Testis (tissue), 2 donors: ENCODE measurements at regions not wholly inside any gene's neighbourhood (a gene's known extent, or its start where the extent isn't known, plus 50 kb on each side); places are given as distances from the start of the nearest gene placed in this dataset.

ENCODE experiments used
- CTCF ChIP-seq, 3 experiments: fragments of 450-650 bp in 2 of 3; fragments of 200-600 bp in 1 of 3; sonication (generic) in 1 of 3; IDR thresholded peaks; one replicate each; pipeline ENCODE4 v1.5.1; 2016 to 2019; ENCODE audit warnings: antibody characterized with exemption in 3 of 3, mild to moderate bottlenecking in 2 of 3, moderate library complexity in 1 of 3
- POLR2A ChIP-seq: fragments of 450-650 bp; IDR thresholded peaks from one replicate; pipeline ENCODE4 v1.6.1; 2017; ENCODE audit warnings: antibody characterized with exemption, mild to moderate bottlenecking, moderate library complexity

DNA sequence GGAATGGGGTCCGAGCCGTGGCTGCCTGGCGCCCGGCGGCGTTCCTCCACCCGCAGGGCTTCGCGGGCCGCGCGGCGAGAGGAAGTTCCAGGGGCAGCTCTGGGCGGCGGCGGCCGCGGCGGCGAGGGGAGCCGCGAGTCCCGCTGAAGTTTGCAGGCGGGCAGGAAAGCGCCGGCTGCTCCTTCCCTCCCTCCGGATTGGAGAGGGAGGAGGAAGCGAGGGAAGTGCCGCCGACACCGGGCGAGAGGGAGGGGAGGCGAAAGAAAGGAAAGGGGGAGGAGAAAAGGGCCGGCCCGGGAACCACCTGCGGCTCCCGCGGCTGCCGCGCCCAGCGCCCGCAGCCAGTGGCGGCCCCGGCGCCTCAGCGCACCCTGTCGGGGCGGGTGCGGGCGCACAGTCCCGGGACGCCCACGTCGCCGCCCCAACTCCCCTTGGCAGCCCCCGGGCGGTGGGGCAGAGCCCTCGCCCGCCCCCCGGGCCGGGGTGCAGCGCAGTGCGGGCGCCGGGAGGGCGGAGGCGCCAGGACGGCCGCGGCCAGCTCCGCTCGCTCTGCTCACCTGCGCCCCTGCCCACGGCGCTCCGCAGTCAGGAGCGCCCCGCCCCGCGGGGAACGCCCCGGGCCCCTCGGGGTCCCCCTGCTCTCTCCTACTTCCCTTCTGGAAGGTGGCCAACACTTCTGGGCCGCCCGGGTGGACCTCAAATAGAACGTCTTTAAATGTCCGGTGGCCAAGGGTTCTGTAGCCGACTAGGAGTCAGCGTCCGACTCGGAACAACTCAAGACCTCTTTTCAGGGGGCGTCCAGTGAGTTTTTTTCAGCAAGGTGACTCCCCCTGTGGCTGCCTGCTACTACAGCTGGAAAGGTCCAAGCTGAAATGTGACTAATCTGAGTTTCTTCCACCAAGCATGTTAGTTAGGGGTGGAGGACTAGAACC lies 80.3 kb upstream of the CCDC28A start:
- TF ChIP-seq CTCF (IDR thresholded peaks at IDR 0.05) = no peak
- no peak for TF ChIP-seq POLR2A
